22Rv1 (cell line): ENCODE measurements at regions not wholly inside any gene's neighbourhood (a gene's known extent, or its start where the extent isn't known, plus 50 kb on each side); places are given as distances from the start of the nearest gene placed in this dataset.

Source experiments
- H3K27ac ChIP-seq: fragments of 450-650 bp; 2 replicates; pipeline ENCODE4 v1.5.1; 2017
- CTCF ChIP-seq: fragments of 450-650 bp; IDR thresholded peaks from 2 replicates; pipeline ENCODE4 v1.5.1; 2017; ENCODE audit warnings: mild to moderate bottlenecking
- ZFX ChIP-seq: fragments of 450-650 bp; IDR thresholded peaks from 2 replicates; pipeline ENCODE4 v1.6.1; 2017; ENCODE audit warnings: antibody characterized with exemption, borderline replicate concordance

DNA sequence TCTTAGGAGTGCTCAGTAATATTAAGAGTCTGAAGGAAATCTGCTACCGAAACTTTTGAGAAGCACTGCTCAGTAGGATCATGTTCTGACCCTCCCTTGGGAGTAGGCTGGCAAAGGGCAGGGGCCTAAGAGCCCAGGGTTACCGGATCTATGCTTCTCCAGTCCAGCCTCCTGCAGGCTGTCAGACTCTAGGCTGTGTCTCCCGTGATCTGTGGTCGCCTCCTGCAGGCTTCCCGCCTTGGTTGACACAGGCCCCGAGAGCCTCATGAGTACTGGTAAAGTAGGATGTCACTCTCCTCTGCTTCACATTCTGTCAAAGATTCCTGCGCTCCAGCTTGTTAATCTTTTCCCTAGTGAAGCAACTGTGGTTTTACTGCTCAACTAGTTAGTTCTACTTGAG, 647.8 kb upstream of the RAB6C start:
- TF ChIP-seq CTCF (no peak), ZFX (no peak)

GRCh38 chr2:129334128-129334527, 645.3 kb upstream of the RAB6C start:
- TF ChIP-seq ZFX (no peak), CTCF (no peak)
- no peak overlapping the region for H3K27ac ChIP-seq

More for the DNA sequence above, 647.8 kb upstream of the RAB6C start:
- no peak overlapping the region for H3K27ac ChIP-seq

DNA sequence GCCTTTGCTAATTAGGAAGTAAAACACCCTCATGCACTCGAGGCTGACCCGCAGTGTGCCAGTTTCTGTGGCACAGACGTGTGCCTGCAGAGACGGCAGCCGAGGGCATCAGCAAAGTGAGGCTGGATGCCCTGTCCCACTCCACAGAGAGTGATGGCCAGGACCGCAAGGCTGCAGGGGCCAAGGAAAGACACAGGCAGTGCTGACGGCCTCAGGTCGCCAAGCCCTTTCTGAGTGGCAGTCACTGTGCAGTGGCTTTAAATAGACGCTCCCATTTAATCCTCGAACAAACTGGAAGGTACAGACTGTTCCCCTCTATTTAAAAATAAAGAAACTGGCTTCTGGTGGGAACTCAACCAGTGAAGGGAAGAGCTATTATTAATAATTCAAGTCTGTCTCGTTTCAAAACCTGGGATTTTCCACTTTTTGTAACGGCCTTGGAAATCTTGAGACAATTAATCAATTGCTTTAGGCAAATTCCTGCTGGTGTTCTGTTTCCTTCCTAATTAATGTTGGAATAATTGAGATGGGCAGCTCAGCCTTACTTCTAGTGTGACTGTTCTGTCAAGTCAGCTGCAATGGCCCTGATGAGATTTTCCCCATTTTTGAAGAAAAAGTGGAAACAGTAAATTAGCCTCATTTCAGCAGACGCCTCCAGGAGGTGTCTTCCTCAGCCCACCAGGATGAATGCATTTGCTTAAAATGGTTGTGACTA, 644.6 kb upstream of the RAB6C start:
- H3K27ac ChIP-seq, result no peak overlapping the region
- TF ChIP-seq ZFX (no peak), CTCF (no peak)

- no peak for TF ChIP-seq CTCF
- no peak for TF ChIP-seq ZFX
- H3K27ac ChIP-seq, result no peak overlapping the region
These were observed 643.2 kb upstream of the RAB6C start for GRCh38 chr2:129336276-129336675.

GRCh38 chr2:129337076-129337475, 642.4 kb upstream of the RAB6C start:
- no peak for TF ChIP-seq ZFX
- no peak for TF ChIP-seq CTCF
- no peak overlapping the region for H3K27ac ChIP-seq

GRCh38 chr2:129345540-129345939, 633.9 kb upstream of the RAB6C start:
- TF ChIP-seq ZFX, result no peak
- TF ChIP-seq CTCF, result no peak
- no peak overlapping the region for H3K27ac ChIP-seq

- TF ChIP-seq ZFX (no peak), CTCF (no peak)
These were observed 631.8 kb upstream of the RAB6C start for GRCh38 chr2:129347486-129348217.

More at GRCh38 chr2:129347486-129348217, 631.8 kb upstream of the RAB6C start:
- H3K27ac ChIP-seq, result no peak overlapping the region
